HepG2 (cell line): ENCODE measurements at regions not wholly inside any gene's neighbourhood (a gene's known extent, or its start where the extent isn't known, plus 50 kb on each side); places are given as distances from the start of the nearest gene placed in this dataset.

Experiments used
- ATAC-seq: fragments of 200-7000 bp; cut with Tn5 transposase; 3 replicates; pipeline ENCODE4 v1.9.1; 2020; ENCODE audit warnings: mild to moderate bottlenecking, moderate library complexity
- BruUV-seq: library from RNA; stranded (reverse); fragments of 400-500 nt; replicated peaks from 2 replicates; lab custom pipeline; 2021; lab: Mats Ljungman, UMichigan
- CTCF ChIA-PET: fragments of 300-600 bp; formaldehyde crosslinking; extraction: SDS; loops from one replicate; lab custom pipeline; 2021; ENCODE audit warnings: low total read pairs, inconsistent platforms, low intra/inter-chr PET ratio; lab: Yijun Ruan, JAX
- POLR2A ChIA-PET: fragments of 350-600 bp; sonication (Branson Sonifier 250); formaldehyde crosslinking; loops from one replicate; lab custom pipeline; 2020; ENCODE audit warnings: antibody characterized with exemption, inconsistent platforms; lab: Yijun Ruan, JAX
- DNase-seq: peaks from one replicate; pipeline ENCODE4 v3.0.0-alpha.2; 2015; ENCODE audit warnings: low spot score
- FAIRE-seq: peaks from 3 replicates; lab custom pipeline; 2011; peaks lifted over from hg19 to GRCh38; lab: Jason Lieb, UNC
- H2AFZ ChIP-seq: one replicate; pipeline ENCODE4 v1.6.1; 2011; ENCODE audit warnings: low read length, inconsistent platforms
- H3K27ac ChIP-seq: fragments of 300-600 bp; 3 replicates; pipeline ENCODE4 v1.8.0; 2011; ENCODE audit warnings: mixed run types, mild to moderate bottlenecking, mixed read lengths, low read length, inconsistent platforms; ENCODE audit not compliant: insufficient read depth; ENCODE audit errors: extremely low read length
- H3K27me3 ChIP-seq, 2 experiments: fragments of 200-600 bp in 1 of 2; 2 replicates in 1 of 2; 3 replicates in 1 of 2; pipeline versions ENCODE4 v1.6.0 to v1.8.0; 2011; ENCODE audit warnings: low read length in 2 of 2, mild to moderate bottlenecking in 2 of 2, moderate library complexity in 2 of 2, inconsistent platforms in 1 of 2; ENCODE audit not compliant: insufficient read depth in 2 of 2, control insufficient read depth in 1 of 2
- H3K36me3 ChIP-seq, 2 experiments: fragments of 200-600 bp in 1 of 2; replicated peaks in 1 of 2; 2 replicates in 1 of 2; 3 replicates in 1 of 2; pipeline versions ENCODE4 v1.5.1 to v1.8.0; 2011; ENCODE audit warnings: low read length in 2 of 2, inconsistent platforms in 1 of 2; ENCODE audit not compliant: insufficient read depth in 2 of 2, control insufficient read depth in 1 of 2
- H3K4me1 ChIP-seq: 2 replicates; pipeline ENCODE4 v1.5.1; 2012; ENCODE audit warnings: low read length, inconsistent platforms; ENCODE audit not compliant: insufficient read depth
- H3K4me2 ChIP-seq: 2 replicates; pipeline ENCODE4 v1.6.0; 2011; ENCODE audit warnings: low read depth, low read length, inconsistent platforms
- H3K4me3 ChIP-seq, 3 experiments: fragments of 200-600 bp in 1 of 3; sonication (generic), shearing (Covaris generic) in 1 of 3; replicated peaks in 1 of 3; 2 replicates each; pipeline ENCODE4 v1.5.1; 2011 to 2016; ENCODE audit warnings: low read length in 3 of 3, inconsistent platforms in 2 of 3, low read depth in 2 of 3, mild to moderate bottlenecking in 2 of 3, control low read depth in 1 of 3, mixed read lengths in 1 of 3; ENCODE audit not compliant: insufficient read depth in 1 of 3
- H3K79me2 ChIP-seq: one replicate; pipeline ENCODE4 v1.6.1; 2011; ENCODE audit warnings: low read length, inconsistent platforms; ENCODE audit not compliant: insufficient read depth
- H3K9ac ChIP-seq: 2 replicates; pipeline ENCODE4 v1.6.0; 2011; ENCODE audit warnings: mild to moderate bottlenecking, low read depth, low read length, inconsistent platforms; ENCODE audit not compliant: insufficient read depth
- H3K9me3 ChIP-seq: 2 replicates; pipeline ENCODE4 v1.5.1; 2012; ENCODE audit warnings: mild to moderate bottlenecking, low read length
- H4K20me1 ChIP-seq: 2 replicates; pipeline ENCODE4 v1.6.0; 2011; ENCODE audit warnings: inconsistent platforms, mild to moderate bottlenecking, low read length, moderate library complexity; ENCODE audit not compliant: insufficient read depth
- AGO2 ChIP-seq: fragments of 200-400 bp; formaldehyde crosslinking; optimal IDR thresholded peaks from 2 replicates; pipeline ENCODE3; 2017; ENCODE audit warnings: mild to moderate bottlenecking, low read depth, low read length, moderate library complexity
- CCAR2 ChIP-seq: fragments of 200-400 bp; formaldehyde crosslinking; optimal IDR thresholded peaks from 2 replicates; pipeline ENCODE3; 2018; ENCODE audit warnings: low read depth, mild to moderate bottlenecking, low read length, moderate library complexity
- CEBPG ChIP-seq: IDR thresholded peaks from 2 replicates; pipeline ENCODE4 v1.6.1; 2016
- EEA1 ChIP-seq: sonication (generic); formaldehyde crosslinking; IDR thresholded peaks from 2 replicates; pipeline ENCODE4 v1.5.1; 2020; ENCODE audit warnings: mild to moderate bottlenecking, missing genetic modification reagents, borderline replicate concordance
- PHF21A ChIP-seq: sonication (generic); formaldehyde crosslinking; IDR thresholded peaks from 2 replicates; pipeline ENCODE4 v1.5.0; 2020; ENCODE audit warnings: mild to moderate bottlenecking, missing genetic modification reagents
- SMC3 ChIP-seq: IDR thresholded peaks from 2 replicates; pipeline ENCODE4 v1.6.1; 2011; ENCODE audit warnings: low read length, improper control_type of control experiment
- ZBTB7B ChIP-seq: sonication (generic); formaldehyde crosslinking; IDR thresholded peaks from 2 replicates; pipeline ENCODE4 v1.4.0; 2020; ENCODE audit warnings: missing genetic modification reagents
- ZNF124 ChIP-seq: sonication (generic); formaldehyde crosslinking; IDR thresholded peaks from 2 replicates; pipeline ENCODE4 v1.4.0; 2020; ENCODE audit warnings: missing genetic modification reagents
- ZNF678 ChIP-seq: sonication (generic); formaldehyde crosslinking; IDR thresholded peaks from 2 replicates; pipeline ENCODE4 v1.4.0; 2020; ENCODE audit warnings: mild to moderate bottlenecking, missing genetic modification reagents
- ZNF747 ChIP-seq: sonication (generic); formaldehyde crosslinking; IDR thresholded peaks from 2 replicates; pipeline ENCODE4 v1.8.1; 2023; ENCODE audit warnings: missing genetic modification reagents, mild to moderate bottlenecking, borderline replicate concordance
- WGBS: methylation state at CpG from one replicate; pipeline ENCODE4 v1.1.6; 2017; ENCODE audit warnings: low lambda C conversion rate; 5-methylcytosine and 5-hydroxymethylcytosine counted together
- in situ Hi-C: cut with HindIII; loops from 2 replicates; pipeline ENCODE4 v1.10.0; 2017; ENCODE audit warnings: low pct_unique_long_range_greater_than_20kb; ENCODE audit not compliant: extremely low pct_ligation_motif_present
- intact Hi-C: fragments of 100-400 bp; cut with micrococcal nuclease; formaldehyde crosslinking; loops from one replicate; pipeline ENCODE4 v1.10.0; 2022; ENCODE audit not compliant: unreplicated experiment
- TF ChIP-seq, protein P1 (sequence below): fragments of 450-650 bp; IDR thresholded peaks from 2 replicates; pipeline ENCODE4 v1.6.1; 2017
- TF ChIP-seq, protein P2 (sequence below): sonication (generic); formaldehyde crosslinking; IDR thresholded peaks from 2 replicates; pipeline ENCODE4 v1.4.0; 2020; ENCODE audit warnings: missing genetic modification reagents, borderline replicate concordance

DNA sequence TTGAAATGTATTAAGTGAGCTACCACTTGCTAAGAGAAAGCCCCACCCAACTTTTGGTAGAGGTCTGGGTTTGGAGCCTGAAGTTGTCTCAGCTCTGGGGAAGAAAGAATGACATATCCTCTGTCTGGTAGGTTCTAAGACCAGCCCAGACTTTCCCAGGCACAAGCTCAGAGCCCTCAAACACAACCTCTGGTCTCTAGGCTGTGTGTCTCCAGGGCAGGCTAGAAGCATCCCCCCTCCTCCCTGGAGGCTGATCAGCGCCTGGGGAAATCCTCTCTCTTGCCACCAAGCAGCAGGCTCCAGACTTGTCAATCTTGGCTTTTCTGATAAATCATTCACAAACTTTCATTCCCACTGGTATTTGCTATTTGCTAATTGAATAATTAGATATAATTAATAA is 226.5 kb upstream of the CST7 start (continued):
- TF ChIP-seq ZNF747 (CRISPR knock-in tag), result no peak

DNA sequence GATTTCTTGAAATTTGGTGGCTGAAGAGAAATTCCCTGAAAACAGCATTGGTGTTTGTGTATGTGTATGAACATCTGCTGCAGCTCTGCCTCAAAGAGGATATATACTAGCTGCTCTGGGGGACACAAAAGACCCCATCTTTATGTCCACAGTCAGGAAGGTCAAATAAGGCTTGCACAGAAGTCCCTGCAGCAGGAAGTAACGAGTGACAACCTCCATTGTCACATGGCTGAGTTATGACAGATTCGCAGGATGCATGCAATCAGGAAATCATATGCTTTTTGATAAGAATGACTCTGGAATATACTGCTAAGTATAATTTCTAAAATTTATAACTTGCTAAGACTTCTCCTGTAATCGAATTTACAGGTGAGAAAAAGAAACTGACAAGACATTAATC is 225.9 kb upstream of the CST7 start:
- POLR2A ChIA-PET, result no interaction called here
- Histone ChIP-seq H3K36me3 (no peaks in the 10 kb centered on the region), H3K9ac (no peak overlapping the region), H4K20me1 (no peaks in the 10 kb centered on the region), H3K9me3 (no peaks in the 10 kb centered on the region), H3K4me1 (peaks cover 7% of the 10 kb centered on the region; the same call in 1 of the 2 replicates), H2AFZ (no peak overlapping the region), H3K27ac (no peak overlapping the region), H3K4me3 (no peak overlapping the region), H3K79me2 (no peaks in the 10 kb centered on the region), H3K4me2 (no peak overlapping the region), H3K27me3 (peaks cover 0 to 13% of the 10 kb centered on the region in 2 experiments; a peak in 1 of 5 replicates)
- in situ Hi-C loops, result no loop called here
- intact Hi-C loops, result no loop called here
- DNase-seq, result no peak
- CTCF ChIA-PET, result no interaction called here
- FAIRE-seq, result no peak
- no TSS peak for BruUV-seq
- WGBS, result 11% methylated on average over 3 of the region's 3 CpGs
- no peak for ATAC-seq
- TF ChIP-seq AGO2 (no peak), ZBTB7B (CRISPR knock-in tag) (no peak), SMC3 (no peak), EEA1 (CRISPR knock-in tag) (no peak), CCAR2 (no peak), ZNF124 (CRISPR knock-in tag) (no peak), ZNF678 (CRISPR knock-in tag) (no peak), PHF21A (CRISPR knock-in tag) (no peak), CEBPG (CRISPR knock-in tag) (no peak)
- TF ChIP-seq, protein P1, sequence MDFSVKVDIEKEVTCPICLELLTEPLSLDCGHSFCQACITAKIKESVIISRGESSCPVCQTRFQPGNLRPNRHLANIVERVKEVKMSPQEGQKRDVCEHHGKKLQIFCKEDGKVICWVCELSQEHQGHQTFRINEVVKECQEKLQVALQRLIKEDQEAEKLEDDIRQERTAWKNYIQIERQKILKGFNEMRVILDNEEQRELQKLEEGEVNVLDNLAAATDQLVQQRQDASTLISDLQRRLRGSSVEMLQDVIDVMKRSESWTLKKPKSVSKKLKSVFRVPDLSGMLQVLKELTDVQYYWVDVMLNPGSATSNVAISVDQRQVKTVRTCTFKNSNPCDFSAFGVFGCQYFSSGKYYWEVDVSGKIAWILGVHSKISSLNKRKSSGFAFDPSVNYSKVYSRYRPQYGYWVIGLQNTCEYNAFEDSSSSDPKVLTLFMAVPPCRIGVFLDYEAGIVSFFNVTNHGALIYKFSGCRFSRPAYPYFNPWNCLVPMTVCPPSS, result no peak
- TF ChIP-seq, protein P2, sequence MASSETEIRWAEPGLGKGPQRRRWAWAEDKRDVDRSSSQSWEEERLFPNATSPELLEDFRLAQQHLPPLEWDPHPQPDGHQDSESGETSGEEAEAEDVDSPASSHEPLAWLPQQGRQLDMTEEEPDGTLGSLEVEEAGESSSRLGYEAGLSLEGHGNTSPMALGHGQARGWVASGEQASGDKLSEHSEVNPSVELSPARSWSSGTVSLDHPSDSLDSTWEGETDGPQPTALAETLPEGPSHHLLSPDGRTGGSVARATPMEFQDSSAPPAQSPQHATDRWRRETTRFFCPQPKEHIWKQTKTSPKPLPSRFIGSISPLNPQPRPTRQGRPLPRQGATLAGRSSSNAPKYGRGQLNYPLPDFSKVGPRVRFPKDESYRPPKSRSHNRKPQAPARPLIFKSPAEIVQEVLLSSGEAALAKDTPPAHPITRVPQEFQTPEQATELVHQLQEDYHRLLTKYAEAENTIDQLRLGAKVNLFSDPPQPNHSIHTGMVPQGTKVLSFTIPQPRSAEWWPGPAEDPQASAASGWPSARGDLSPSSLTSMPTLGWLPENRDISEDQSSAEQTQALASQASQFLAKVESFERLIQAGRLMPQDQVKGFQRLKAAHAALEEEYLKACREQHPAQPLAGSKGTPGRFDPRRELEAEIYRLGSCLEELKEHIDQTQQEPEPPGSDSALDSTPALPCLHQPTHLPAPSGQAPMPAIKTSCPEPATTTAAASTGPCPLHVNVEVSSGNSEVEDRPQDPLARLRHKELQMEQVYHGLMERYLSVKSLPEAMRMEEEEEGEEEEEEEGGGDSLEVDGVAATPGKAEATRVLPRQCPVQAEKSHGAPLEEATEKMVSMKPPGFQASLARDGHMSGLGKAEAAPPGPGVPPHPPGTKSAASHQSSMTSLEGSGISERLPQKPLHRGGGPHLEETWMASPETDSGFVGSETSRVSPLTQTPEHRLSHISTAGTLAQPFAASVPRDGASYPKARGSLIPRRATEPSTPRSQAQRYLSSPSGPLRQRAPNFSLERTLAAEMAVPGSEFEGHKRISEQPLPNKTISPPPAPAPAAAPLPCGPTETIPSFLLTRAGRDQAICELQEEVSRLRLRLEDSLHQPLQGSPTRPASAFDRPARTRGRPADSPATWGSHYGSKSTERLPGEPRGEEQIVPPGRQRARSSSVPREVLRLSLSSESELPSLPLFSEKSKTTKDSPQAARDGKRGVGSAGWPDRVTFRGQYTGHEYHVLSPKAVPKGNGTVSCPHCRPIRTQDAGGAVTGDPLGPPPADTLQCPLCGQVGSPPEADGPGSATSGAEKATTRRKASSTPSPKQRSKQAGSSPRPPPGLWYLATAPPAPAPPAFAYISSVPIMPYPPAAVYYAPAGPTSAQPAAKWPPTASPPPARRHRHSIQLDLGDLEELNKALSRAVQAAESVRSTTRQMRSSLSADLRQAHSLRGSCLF (CRISPR knock-in tag), result no peak
